Endodermal cell (in vitro differentiated cells): ENCODE measurements at regions not wholly inside any gene's neighbourhood (a gene's known extent, or its start where the extent isn't known, plus 50 kb on each side); places are given as distances from the start of the nearest gene placed in this dataset.
"Not testable (repeated sequence)": the region's sequence is repeated elsewhere in the genome, so short reads cannot be mapped to it uniquely, and the experiment has no call there.

ENCODE experiments used
- DNase-seq: peaks from one replicate; pipeline ENCODE4 v3.0.0-alpha.2; 2017
- H3K27ac ChIP-seq: 2 replicates; pipeline ENCODE4 v1.5.1; 2013; ENCODE audit warnings: mild to moderate bottlenecking, low read depth, low read length, moderate library complexity
- H3K27me3 ChIP-seq: 2 replicates; pipeline ENCODE4 v1.6.1; 2013; ENCODE audit warnings: mild to moderate bottlenecking, low read length, moderate library complexity; ENCODE audit not compliant: insufficient read depth, control insufficient read depth, poor library complexity, severe bottlenecking
- H3K36me3 ChIP-seq: 2 replicates; pipeline ENCODE4 v1.7.0; 2013; ENCODE audit warnings: mild to moderate bottlenecking, low read length, moderate library complexity; ENCODE audit not compliant: control insufficient read depth, insufficient read depth
- H3K4me1 ChIP-seq: one replicate; pipeline ENCODE4 v1.7.0; 2013; ENCODE audit warnings: low read length; ENCODE audit not compliant: control insufficient read depth, insufficient read depth
- H3K4me3 ChIP-seq: 2 replicates; pipeline ENCODE4 v1.5.1; 2013; ENCODE audit warnings: mild to moderate bottlenecking, low read length, moderate library complexity
- H3K9ac ChIP-seq: 2 replicates; pipeline ENCODE4 v1.6.1; 2013; ENCODE audit warnings: mild to moderate bottlenecking, low read length, moderate library complexity; ENCODE audit not compliant: poor library complexity, severe bottlenecking; ENCODE audit errors: extremely low read depth
- H3K9me3 ChIP-seq: 2 replicates; pipeline ENCODE4 v1.6.1; 2013; ENCODE audit warnings: mild to moderate bottlenecking, low read length, moderate library complexity; ENCODE audit not compliant: control insufficient read depth
- H3K27ac Mint-ChIP-seq: 2 replicates; pipeline ENCODE4 v1.8.0; 2020; ENCODE audit warnings: mixed read lengths
- H3K27me3 Mint-ChIP-seq: 2 replicates; pipeline ENCODE4 v1.8.0; 2021; ENCODE audit warnings: mild to moderate bottlenecking, mixed read lengths; ENCODE audit not compliant: insufficient read depth
- H3K36me3 Mint-ChIP-seq: 2 replicates; pipeline ENCODE4 v1.8.0; 2020; ENCODE audit warnings: low read depth, mixed read lengths
- H3K4me1 Mint-ChIP-seq: 2 replicates; pipeline ENCODE4 v1.8.0; 2020; ENCODE audit warnings: mixed read lengths
- H3K4me3 Mint-ChIP-seq: 2 replicates; pipeline ENCODE4 v1.8.0; 2020; ENCODE audit warnings: mild to moderate bottlenecking, moderate library complexity, mixed read lengths
- H3K9me3 Mint-ChIP-seq: 2 replicates; pipeline ENCODE4 v1.8.0; 2020; ENCODE audit warnings: mild to moderate bottlenecking, mixed read lengths
- WGBS, 2 experiments: methylation state at CpG; one replicate each; pipeline versions ENCODE4 v1.1.5 to v1.1.7; 2013; ENCODE audit warnings: missing lambda C conversion rate in 2 of 2, mixed read lengths in 1 of 2; ENCODE audit not compliant: insufficient coverage in 1 of 2, insufficient read length in 1 of 2; 5-methylcytosine and 5-hydroxymethylcytosine counted together
- TF ChIP-seq, protein P1 (sequence below): fragments of 200-600 bp; sonication (generic); conservative IDR thresholded peaks from 2 replicates; pipeline ENCODE4 v1.5.0; 2021; ENCODE audit warnings: antibody characterized with exemption, mild to moderate bottlenecking

DNA sequence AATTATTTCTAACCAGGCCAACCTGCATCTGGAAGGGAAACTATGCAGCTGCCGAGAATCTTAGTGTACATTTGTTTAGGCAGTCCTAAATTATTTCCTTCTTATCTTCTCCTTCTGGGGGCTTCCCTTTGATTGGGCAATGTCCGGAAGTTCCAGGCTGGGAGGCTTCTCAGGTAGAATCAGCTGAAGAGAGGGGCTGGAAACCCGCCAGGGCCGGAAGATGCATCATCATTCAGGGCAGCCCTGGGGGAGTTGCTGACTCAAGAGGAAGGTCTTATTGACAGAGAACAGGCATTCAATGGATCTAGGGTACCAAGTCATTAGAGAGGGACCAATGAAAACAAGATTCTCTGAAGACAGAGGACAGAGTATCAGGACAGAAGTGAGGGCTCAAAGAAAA is 150.7 kb downstream of the BLID start:
- no peak for DNase-seq
- Histone ChIP-seq H3K36me3 (no peaks in the 10 kb centered on the region), H3K4me3 (no peak overlapping the region), H3K27ac (no peak overlapping the region), H3K27me3 (no peaks in the 10 kb centered on the region), H3K9ac (no peak overlapping the region), H3K4me1 (peaks cover 8% of the 10 kb centered on the region), H3K9me3 (no peaks in the 10 kb centered on the region)
- WGBS, 2 experiments = 87 to 95% methylated on average over 4 of the region's 4 CpGs
- H3K9me3 Mint-ChIP-seq = no peaks in the 10 kb centered on the region
- H3K4me3 Mint-ChIP-seq = no peak overlapping the region
- no peaks in the 10 kb centered on the region for H3K36me3 Mint-ChIP-seq
- H3K4me1 Mint-ChIP-seq = peaks cover 28% of the 10 kb centered on the region
- TF ChIP-seq, protein P1, sequence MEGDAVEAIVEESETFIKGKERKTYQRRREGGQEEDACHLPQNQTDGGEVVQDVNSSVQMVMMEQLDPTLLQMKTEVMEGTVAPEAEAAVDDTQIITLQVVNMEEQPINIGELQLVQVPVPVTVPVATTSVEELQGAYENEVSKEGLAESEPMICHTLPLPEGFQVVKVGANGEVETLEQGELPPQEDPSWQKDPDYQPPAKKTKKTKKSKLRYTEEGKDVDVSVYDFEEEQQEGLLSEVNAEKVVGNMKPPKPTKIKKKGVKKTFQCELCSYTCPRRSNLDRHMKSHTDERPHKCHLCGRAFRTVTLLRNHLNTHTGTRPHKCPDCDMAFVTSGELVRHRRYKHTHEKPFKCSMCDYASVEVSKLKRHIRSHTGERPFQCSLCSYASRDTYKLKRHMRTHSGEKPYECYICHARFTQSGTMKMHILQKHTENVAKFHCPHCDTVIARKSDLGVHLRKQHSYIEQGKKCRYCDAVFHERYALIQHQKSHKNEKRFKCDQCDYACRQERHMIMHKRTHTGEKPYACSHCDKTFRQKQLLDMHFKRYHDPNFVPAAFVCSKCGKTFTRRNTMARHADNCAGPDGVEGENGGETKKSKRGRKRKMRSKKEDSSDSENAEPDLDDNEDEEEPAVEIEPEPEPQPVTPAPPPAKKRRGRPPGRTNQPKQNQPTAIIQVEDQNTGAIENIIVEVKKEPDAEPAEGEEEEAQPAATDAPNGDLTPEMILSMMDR = no peak
- H3K27me3 Mint-ChIP-seq = no peaks in the 10 kb centered on the region
- no peak overlapping the region for H3K27ac Mint-ChIP-seq

- TF ChIP-seq, protein P1 = no peak
- Histone ChIP-seq H3K4me1 (peaks cover 8% of the 10 kb centered on the region), H3K9ac (no peak overlapping the region), H3K9me3 (no peaks in the 10 kb centered on the region), H3K36me3 (no peaks in the 10 kb centered on the region), H3K27ac (no peak overlapping the region), H3K4me3 (no peak overlapping the region), H3K27me3 (no peaks in the 10 kb centered on the region)
- H3K9me3 Mint-ChIP-seq = no peaks in the 10 kb centered on the region
- no peak overlapping the region for H3K4me3 Mint-ChIP-seq
- no peaks in the 10 kb centered on the region for H3K27me3 Mint-ChIP-seq
- peaks cover 28% of the 10 kb centered on the region for H3K4me1 Mint-ChIP-seq
- DNase-seq = no peak
- H3K36me3 Mint-ChIP-seq = no peaks in the 10 kb centered on the region
- 86 to 90% methylated on average over 2 to 4 of the region's 4 CpGs for WGBS, 2 experiments
- no peak overlapping the region for H3K27ac Mint-ChIP-seq
Measured at GRCh38 chr11:121964591-121964990, 151.4 kb downstream of the BLID start.

DNA sequence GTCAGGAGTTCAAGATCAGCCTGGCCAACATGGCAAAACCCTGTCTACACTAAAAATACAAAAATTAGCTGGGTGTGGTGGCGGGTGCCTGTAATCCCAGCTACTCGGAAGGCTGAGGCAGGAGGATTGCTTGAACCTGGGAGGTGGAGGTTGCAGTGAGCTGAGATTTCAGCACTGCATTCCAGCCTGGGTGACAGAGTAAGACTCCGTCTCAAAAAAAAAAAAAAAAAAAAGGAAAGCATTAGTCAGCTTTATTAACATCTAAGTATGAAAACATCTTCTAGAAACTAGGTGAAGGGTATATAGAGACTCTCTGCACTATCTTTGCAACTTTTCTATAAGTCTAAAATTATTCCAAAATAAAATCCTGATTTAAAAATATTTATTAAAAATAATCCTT is 152.2 kb downstream of the BLID start:
- H3K36me3 Mint-ChIP-seq, DNase-seq, H3K9me3 Mint-ChIP-seq, H3K27ac ChIP-seq, H3K4me3 ChIP-seq, H3K4me1 ChIP-seq, H3K4me3 Mint-ChIP-seq, H3K27ac Mint-ChIP-seq, H3K27me3 Mint-ChIP-seq, H3K36me3 ChIP-seq, H3K9ac ChIP-seq, H3K9me3 ChIP-seq, H3K27me3 ChIP-seq: not testable (repeated sequence)
- WGBS, 2 experiments = 80 to 93% methylated on average over 1 to 2 of the region's 3 CpGs
- peaks cover 28% of the 10 kb centered on the region for H3K4me1 Mint-ChIP-seq

DNA sequence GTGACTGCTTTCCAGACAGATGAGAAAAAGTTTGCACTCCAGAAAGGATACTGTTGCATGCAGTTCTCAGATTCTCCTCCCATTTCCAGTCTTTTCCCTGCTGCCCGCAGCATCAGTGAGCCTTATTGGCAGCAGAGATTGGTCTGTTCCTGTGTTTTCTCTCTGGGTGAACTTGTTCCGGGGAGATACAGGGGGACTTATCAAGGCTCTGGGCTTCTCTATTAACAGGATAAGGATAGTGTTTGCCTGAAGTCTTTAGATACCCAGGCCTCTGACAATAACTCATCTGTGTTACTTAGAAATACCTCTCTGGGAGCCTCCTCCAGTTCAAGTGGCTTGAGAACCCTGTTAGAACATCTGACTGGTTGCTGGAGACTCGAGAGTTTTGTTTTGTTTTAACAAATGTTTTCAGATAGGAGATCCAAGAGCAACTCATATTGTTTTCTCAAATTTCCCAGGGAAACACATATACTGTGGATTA is 154.7 kb downstream of the BLID start:
- no peaks in the 10 kb centered on the region for H3K27me3 Mint-ChIP-seq
- no peak overlapping the region for H3K27ac Mint-ChIP-seq

More for the DNA sequence above, 154.7 kb downstream of the BLID start:
- Histone ChIP-seq H3K36me3 (no peaks in the 10 kb centered on the region), H3K9ac (no peak overlapping the region), H3K9me3 (no peaks in the 10 kb centered on the region), H3K27ac (no peak overlapping the region), H3K4me3 (peak overlapping the region; percentile 5), H3K27me3 (no peaks in the 10 kb centered on the region), H3K4me1 (peaks cover 8% of the 10 kb centered on the region)
- TF ChIP-seq, protein P1 = no peak
- Mint-ChIP-seq H3K9me3 (no peaks in the 10 kb centered on the region), H3K36me3 (no peaks in the 10 kb centered on the region), H3K4me3 (no peak overlapping the region), H3K4me1 (peaks cover 27% of the 10 kb centered on the region)
- no peak for DNase-seq
- WGBS, 2 experiments = 83 to 100% methylated on average over 1 to 3 of the region's 3 CpGs
